Sigmoid colon (tissue), 6 donors: ENCODE measurements at regions not wholly inside any gene's neighbourhood (a gene's known extent, or its start where the extent isn't known, plus 50 kb on each side); places are given as distances from the start of the nearest gene placed in this dataset.

Experiments used
- DNase-seq: peaks from one replicate; pipeline ENCODE4 v3.0.0-alpha.2; 2019
- H3K27ac ChIP-seq, 4 donors: fragments of 200-600 bp; sonication (generic); one replicate each; pipeline ENCODE4 v1.5.1; 2016 to 2019; ENCODE audit warnings: mild to moderate bottlenecking in 1 of 4
- H3K27me3 ChIP-seq, 3 donors: fragments of 200-600 bp; sonication (generic); one replicate each; pipeline ENCODE4 v1.5.1; 2019; ENCODE audit warnings: mild to moderate bottlenecking in 1 of 3
- H3K36me3 ChIP-seq, 4 donors: fragments of 200-600 bp; sonication (generic); one replicate each; pipeline ENCODE4 v1.5.1; 2016 to 2019
- H3K4me1 ChIP-seq, 4 donors: fragments of 200-600 bp; sonication (generic); one replicate each; pipeline ENCODE4 v1.5.1; 2017 to 2019
- H3K4me3 ChIP-seq, 4 donors: fragments of 200-600 bp; sonication (generic); one replicate each; pipeline ENCODE4 v1.5.1; 2017 to 2019; ENCODE audit warnings: mild to moderate bottlenecking in 2 of 4, moderate library complexity in 1 of 4
- H3K9me3 ChIP-seq, 4 donors: fragments of 200-600 bp in 3 of 4; sonication (generic) in 3 of 4; one replicate each; pipeline versions ENCODE4 v1.5.1 to v1.6.1; 2013 to 2019
- CTCF ChIP-seq, 4 experiments: fragments of 450-650 bp in 3 of 4; fragments of 200-600 bp in 1 of 4; IDR thresholded peaks; one replicate each; pipeline ENCODE4 v1.5.1; 2016 to 2019; ENCODE audit warnings: antibody characterized with exemption in 4 of 4, mild to moderate bottlenecking in 3 of 4, moderate library complexity in 2 of 4
- EP300 ChIP-seq, 4 donors: sonication (generic); formaldehyde crosslinking; IDR thresholded peaks; one replicate each; pipeline ENCODE4 v1.6.1; 2017; ENCODE audit warnings: antibody characterized with exemption in 4 of 4
- POLR2A ChIP-seq, 2 donors: fragments of 450-650 bp; IDR thresholded peaks; one replicate each; pipeline ENCODE4 v1.6.1; 2016; ENCODE audit warnings: antibody characterized with exemption in 2 of 2, mild to moderate bottlenecking in 2 of 2, moderate library complexity in 2 of 2
- POLR2AphosphoS5 ChIP-seq, 4 donors: sonication (generic); formaldehyde crosslinking; IDR thresholded peaks; one replicate each; pipeline ENCODE4 v1.6.1; 2017; ENCODE audit warnings: antibody characterized with exemption in 4 of 4
- WGBS, 2 donors: extraction: QIAGEN DNeasy Blood & Tissue Kit; methylation state at CpG; one replicate each; pipeline ENCODE4 v1.1.7; 2013; 5-methylcytosine and 5-hydroxymethylcytosine counted together
- intact Hi-C: fragments of 100-400 bp; cut with DNase I; formaldehyde crosslinking; loops from one replicate; pipeline ENCODE4 v1.15.1; 2023
- donor health status: healthy with polysubstance abuse.
- donor health status: healthy.

GRCh38 chr4:178966644-178967043, 1524.4 kb upstream of the AGA start:
- Histone ChIP-seq H3K9me3 (peaks cover 0 to 2% (median 0%) of the 10 kb centered on the region in 4 donors), H3K27ac (no peak overlapping the region), H3K27me3 (no peaks in the 10 kb centered on the region), H3K4me3 (no peak overlapping the region), H3K36me3 (no peaks in the 10 kb centered on the region), H3K4me1 (no peaks in the 10 kb centered on the region)
- WGBS, 2 donors: 72 to 83% methylated on average over 2 of the region's 2 CpGs
- TF ChIP-seq CTCF (IDR thresholded peaks at IDR 0.05) (no peak), POLR2AphosphoS5 (IDR thresholded peaks at IDR 0.05) (no peak), EP300 (IDR thresholded peaks at IDR 0.05) (no peak), POLR2A (IDR thresholded peaks at IDR 0.05) (no peak)
- intact Hi-C loops: no loop called here
- no peak for DNase-seq

- TF ChIP-seq EP300 (IDR thresholded peaks at IDR 0.05): no peak
- no peak for TF ChIP-seq POLR2AphosphoS5 (IDR thresholded peaks at IDR 0.05)
- TF ChIP-seq POLR2A (IDR thresholded peaks at IDR 0.05): no peak
- TF ChIP-seq CTCF (IDR thresholded peaks at IDR 0.05): no peak
- intact Hi-C loops: no loop called here
- H3K9me3 ChIP-seq: peaks cover 0 to 2% (median 0%) of the 10 kb centered on the region in 4 donors
Measured at GRCh38 chr4:178970433-178971140, 1528.3 kb upstream of the AGA start.

GRCh38 chr4:178976861-178977260, 1534.6 kb upstream of the AGA start:
- no peak for DNase-seq
- Histone ChIP-seq H3K27ac (no peak overlapping the region), H3K36me3 (no peaks in the 10 kb centered on the region), H3K9me3 (no peaks in the 10 kb centered on the region), H3K4me1 (no peaks in the 10 kb centered on the region), H3K27me3 (no peaks in the 10 kb centered on the region), H3K4me3 (no peak overlapping the region)
- intact Hi-C loops: no loop called here
- TF ChIP-seq EP300 (IDR thresholded peaks at IDR 0.05): no peak
- no peak for TF ChIP-seq POLR2AphosphoS5 (IDR thresholded peaks at IDR 0.05)
- TF ChIP-seq CTCF (IDR thresholded peaks at IDR 0.05): no peak
- no peak for TF ChIP-seq POLR2A (IDR thresholded peaks at IDR 0.05)
- whole genome bisulfite sequencing, 2 donors: 35 to 45% methylated on average over 3 of the region's 3 CpGs

More at GRCh38 chr4:178970433-178971140, 1528.3 kb upstream of the AGA start:
- no peak for DNase-seq
- no peak overlapping the region for H3K4me3 ChIP-seq
- no peaks in the 10 kb centered on the region for H3K4me1 ChIP-seq
- H3K36me3 ChIP-seq: no peaks in the 10 kb centered on the region
- H3K27me3 ChIP-seq: no peaks in the 10 kb centered on the region
- no peak overlapping the region for H3K27ac ChIP-seq
- 46 to 66% methylated on average over 3 of the region's 3 CpGs for WGBS, 2 donors

GRCh38 chr4:178993306-178993705, 1551.1 kb upstream of the AGA start:
- intact Hi-C loops: no loop called here
- Histone ChIP-seq H3K4me3 (no peak overlapping the region), H3K36me3 (no peaks in the 10 kb centered on the region), H3K27ac (no peak overlapping the region), H3K27me3 (no peaks in the 10 kb centered on the region), H3K4me1 (no peaks in the 10 kb centered on the region), H3K9me3 (no peaks in the 10 kb centered on the region)
- TF ChIP-seq CTCF (IDR thresholded peaks at IDR 0.05): no peak
- no peak for TF ChIP-seq EP300 (IDR thresholded peaks at IDR 0.05)
- TF ChIP-seq POLR2AphosphoS5 (IDR thresholded peaks at IDR 0.05): no peak
- TF ChIP-seq POLR2A (IDR thresholded peaks at IDR 0.05): no peak
- WGBS, 2 donors: 57 to 75% methylated on average over 4 of the region's 4 CpGs
- DNase-seq: no peak

- intact Hi-C loops: no loop called here
- no peaks in the 10 kb centered on the region for H3K27me3 ChIP-seq
- WGBS, 2 donors: 61 to 79% methylated on average over 1 of the region's 1 CpG
Measured at GRCh38 chr4:179001918-179002317, 1559.7 kb upstream of the AGA start.

More at GRCh38 chr4:179001918-179002317, 1559.7 kb upstream of the AGA start:
- Histone ChIP-seq H3K27ac (no peak overlapping the region), H3K4me3 (no peak overlapping the region), H3K36me3 (no peaks in the 10 kb centered on the region), H3K4me1 (no peaks in the 10 kb centered on the region), H3K9me3 (no peaks in the 10 kb centered on the region)
- no peak for TF ChIP-seq POLR2AphosphoS5 (IDR thresholded peaks at IDR 0.05)
- DNase-seq: no peak
